Mammary epithelial cell (primary cell): ENCODE measurements at regions not wholly inside any gene's neighbourhood (a gene's known extent, or its start where the extent isn't known, plus 50 kb on each side); places are given as distances from the start of the nearest gene placed in this dataset.

Experiments
- EZH2 ChIP-seq: IDR thresholded peaks from 2 replicates; pipeline ENCODE4 v1.6.1; 2012; ENCODE audit warnings: low read length, inconsistent platforms, borderline replicate concordance
- TF ChIP-seq, protein P1 (sequence below), 2 donors: IDR thresholded peaks in 1 of 2; conservative IDR thresholded peaks in 1 of 2; 2 replicates each; pipeline ENCODE4 v1.5.1; 2011 to 2012; ENCODE audit warnings: inconsistent platforms in 2 of 2, low read length in 2 of 2, mild to moderate bottlenecking in 2 of 2, control low read depth in 1 of 2, low read depth in 1 of 2; ENCODE audit not compliant: insufficient read depth in 1 of 2; ENCODE audit errors: extremely low read depth in 1 of 2

DNA sequence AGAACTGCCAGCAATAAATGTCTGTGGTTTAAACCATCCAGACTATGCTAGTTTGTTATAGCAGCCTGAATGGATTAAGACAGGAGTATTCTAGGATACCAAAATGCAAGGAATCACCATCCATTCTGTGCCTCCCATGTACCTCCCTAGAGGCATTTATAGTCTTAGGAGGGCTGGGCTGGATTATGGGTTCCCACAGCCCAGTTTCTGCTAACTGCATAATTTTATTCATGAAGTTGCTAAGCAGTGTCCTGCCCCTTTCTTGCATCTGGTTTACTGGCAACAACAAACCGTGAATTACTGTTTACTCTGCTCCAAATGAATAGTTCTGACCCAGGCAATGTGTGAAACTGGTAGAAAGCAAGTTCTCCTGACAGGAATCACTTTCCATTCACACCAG is 67.1 kb upstream of the PRKX start:
- TF ChIP-seq, protein P1, sequence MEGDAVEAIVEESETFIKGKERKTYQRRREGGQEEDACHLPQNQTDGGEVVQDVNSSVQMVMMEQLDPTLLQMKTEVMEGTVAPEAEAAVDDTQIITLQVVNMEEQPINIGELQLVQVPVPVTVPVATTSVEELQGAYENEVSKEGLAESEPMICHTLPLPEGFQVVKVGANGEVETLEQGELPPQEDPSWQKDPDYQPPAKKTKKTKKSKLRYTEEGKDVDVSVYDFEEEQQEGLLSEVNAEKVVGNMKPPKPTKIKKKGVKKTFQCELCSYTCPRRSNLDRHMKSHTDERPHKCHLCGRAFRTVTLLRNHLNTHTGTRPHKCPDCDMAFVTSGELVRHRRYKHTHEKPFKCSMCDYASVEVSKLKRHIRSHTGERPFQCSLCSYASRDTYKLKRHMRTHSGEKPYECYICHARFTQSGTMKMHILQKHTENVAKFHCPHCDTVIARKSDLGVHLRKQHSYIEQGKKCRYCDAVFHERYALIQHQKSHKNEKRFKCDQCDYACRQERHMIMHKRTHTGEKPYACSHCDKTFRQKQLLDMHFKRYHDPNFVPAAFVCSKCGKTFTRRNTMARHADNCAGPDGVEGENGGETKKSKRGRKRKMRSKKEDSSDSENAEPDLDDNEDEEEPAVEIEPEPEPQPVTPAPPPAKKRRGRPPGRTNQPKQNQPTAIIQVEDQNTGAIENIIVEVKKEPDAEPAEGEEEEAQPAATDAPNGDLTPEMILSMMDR (conservative IDR thresholded peaks at IDR 0.05 in 1 of 2, IDR thresholded peaks at IDR 0.05 in 1 of 2; ENCODE audit: extremely low read depth in 1 of 2, insufficient read depth in 1 of 2, low read depth in 1 of 2, low read length in 2 of 2) = no peak
- TF ChIP-seq EZH2 = no peak
